ENCODE measurements at regions not wholly inside any gene's neighbourhood (a gene's known extent, or its start where the extent isn't known, plus 50 kb on each side); places are given as distances from the start of the nearest gene placed in this dataset.
A peak's percentile ranks its signal among the peaks of the same experiment; 100 is the strongest.

- DNase-seq (ENCODE audit: low read depth), result no peak
These were observed 427.0 kb downstream of the HLX start for GRCh38 chr1:221306239-221306638.

GRCh38 chr1:221308534-221309511 is 429.6 kb downstream of the HLX start:
- no peak for DNase-seq (ENCODE audit: low read depth)

- DNase-seq (ENCODE audit: low read depth), result no peak
These were observed 430.5 kb downstream of the HLX start for GRCh38 chr1:221309723-221310122.

GRCh38 chr1:221310180-221310579 is 430.9 kb downstream of the HLX start:
- no peak for DNase-seq (ENCODE audit: low read depth)

GRCh38 chr1:221315330-221315729 is 426.6 kb downstream of the DUSP10 start:
- peak; percentile 59 for DNase-seq (ENCODE audit: low read depth)

- no peak for DNase-seq (ENCODE audit: low read depth)
These were observed 425.3 kb downstream of the DUSP10 start for GRCh38 chr1:221316491-221317056.

GRCh38 chr1:221317537-221317936 is 424.4 kb downstream of the DUSP10 start:
- DNase-seq (ENCODE audit: low read depth), result no peak

- DNase-seq (ENCODE audit: low read depth), result no peak
These were observed 413.9 kb downstream of the DUSP10 start for GRCh38 chr1:221327954-221328353.

GRCh38 chr1:221328371-221328770 is 413.5 kb downstream of the DUSP10 start:
- no peak for DNase-seq (ENCODE audit: low read depth)

- DNase-seq (ENCODE audit: low read depth), result peak; percentile 32
These were observed 410.4 kb downstream of the DUSP10 start for GRCh38 chr1:221331273-221332183.

GRCh38 chr1:221334062-221334461 is 407.8 kb downstream of the DUSP10 start:
- DNase-seq (ENCODE audit: low read depth), result no peak

- peak; percentile 80 for DNase-seq (ENCODE audit: low read depth)
These were observed 406.5 kb downstream of the DUSP10 start for GRCh38 chr1:221335161-221336101.

- DNase-seq (ENCODE audit: low read depth), result peak; percentile 57
These were observed 405.8 kb downstream of the DUSP10 start for GRCh38 chr1:221336126-221336525.

- DNase-seq (ENCODE audit: low read depth), result no peak
These were observed 404.8 kb downstream of the DUSP10 start for GRCh38 chr1:221337106-221337505.

GRCh38 chr1:221343136-221343535 is 398.8 kb downstream of the DUSP10 start:
- no peak for DNase-seq (ENCODE audit: low read depth)

GRCh38 chr1:221343607-221344006 is 398.3 kb downstream of the DUSP10 start:
- no peak for DNase-seq (ENCODE audit: low read depth)

GRCh38 chr1:221344693-221345092 is 397.2 kb downstream of the DUSP10 start:
- peak; percentile 62 for DNase-seq (ENCODE audit: low read depth)

GRCh38 chr1:221347706-221348105 is 394.2 kb downstream of the DUSP10 start:
- DNase-seq (ENCODE audit: low read depth), result no peak

- no peak for DNase-seq (ENCODE audit: low read depth)
These were observed 391.8 kb downstream of the DUSP10 start for GRCh38 chr1:221350091-221350490.

GRCh38 chr1:221356693-221357092 is 385.2 kb downstream of the DUSP10 start:
- no peak for DNase-seq (ENCODE audit: low read depth)

GRCh38 chr1:221363039-221363438 is 378.9 kb downstream of the DUSP10 start:
- DNase-seq (ENCODE audit: low read depth), result peak; percentile 23
